H1 (cell line): ENCODE measurements at regions not wholly inside any gene's neighbourhood (a gene's known extent, or its start where the extent isn't known, plus 50 kb on each side); places are given as distances from the start of the nearest gene placed in this dataset.

Experiments used
- CTCF ChIA-PET: fragments of 300-600 bp; sonication (Branson Sonifier 250); formaldehyde crosslinking; loops from one replicate; lab custom pipeline; 2021; ENCODE audit not compliant: partially characterized antibody; lab: Charles Lee
- POLR2A ChIA-PET: fragments of 300-600 bp; sonication (Branson Sonifier 250); formaldehyde crosslinking; loops from one replicate; lab custom pipeline; 2021; ENCODE audit warnings: inconsistent platforms; ENCODE audit not compliant: partially characterized antibody; lab: Charles Lee
- DNase-seq, 2 experiments: peaks; one replicate each; pipeline versions ENCODE4 v3.0.0 to v3.0.0-alpha.2; 2010 to 2022; ENCODE audit warnings: low spot score in 2 of 2, low read depth in 1 of 2, mixed read lengths in 1 of 2
- FAIRE-seq: peaks from 2 replicates; lab custom pipeline; 2011; peaks lifted over from hg19 to GRCh38; lab: Jason Lieb, UNC
- H2AFZ ChIP-seq: 2 replicates; pipeline ENCODE4 v1.8.1; 2012; ENCODE audit warnings: low read length, inconsistent platforms
- H2AK5ac ChIP-seq: 2 replicates; pipeline ENCODE4 v1.6.1; 2013; ENCODE audit warnings: low read depth, low read length
- H2BK120ac ChIP-seq: replicated peaks from 2 replicates; pipeline ENCODE3; 2013; ENCODE audit warnings: low read depth, low read length, inconsistent platforms
- H2BK12ac ChIP-seq: 2 replicates; pipeline ENCODE4 v1.6.1; 2013; ENCODE audit warnings: low read depth, low read length
- H2BK15ac ChIP-seq: 2 replicates; pipeline ENCODE4 v1.6.1; 2013; ENCODE audit warnings: low read length
- H2BK20ac ChIP-seq: 2 replicates; pipeline ENCODE4 v1.6.1; 2013; ENCODE audit warnings: low read length
- H2BK5ac ChIP-seq: 2 replicates; pipeline ENCODE4 v1.6.1; 2013; ENCODE audit warnings: low read depth, low read length
- H3K14ac ChIP-seq: 2 replicates; pipeline ENCODE4 v1.6.1; 2013; ENCODE audit warnings: inconsistent platforms; ENCODE audit not compliant: insufficient read length
- H3K18ac ChIP-seq: 2 replicates; pipeline ENCODE4 v1.6.1; 2013; ENCODE audit warnings: low read length; ENCODE audit errors: extremely low read depth
- H3K23ac ChIP-seq: 2 replicates; pipeline ENCODE4 v1.6.1; 2013; ENCODE audit warnings: inconsistent platforms; ENCODE audit not compliant: insufficient read length
- H3K23me2 ChIP-seq: 2 replicates; pipeline ENCODE4 v1.6.1; 2013; ENCODE audit warnings: low read depth, low read length
- H3K27ac ChIP-seq: 2 replicates; pipeline ENCODE4 v1.6.1; 2011; ENCODE audit warnings: low read depth, low read length, inconsistent platforms
- H3K27me3 ChIP-seq, 4 experiments: replicated peaks in 1 of 4; 1 replicate in 1 of 4; 2 replicates in 3 of 4; pipeline versions ENCODE4 v1.6.1 to v1.8.1; 2011 to 2013; ENCODE audit warnings: low read length in 3 of 4, mild to moderate bottlenecking in 3 of 4, inconsistent platforms in 2 of 4, mixed read lengths in 2 of 4, moderate library complexity in 1 of 4; ENCODE audit not compliant: control insufficient read depth in 3 of 4, insufficient read depth in 3 of 4; ENCODE audit errors: extremely low read depth in 1 of 4
- H3K36me3 ChIP-seq, 4 experiments: 2 replicates each; pipeline versions ENCODE4 v1.6.1 to v1.8.1; 2011 to 2013; ENCODE audit warnings: mild to moderate bottlenecking in 4 of 4, low read length in 3 of 4, moderate library complexity in 2 of 4, control low read depth in 1 of 4, inconsistent platforms in 1 of 4; ENCODE audit not compliant: insufficient read depth in 4 of 4, control insufficient read depth in 2 of 4
- H3K4ac ChIP-seq: replicated peaks from 2 replicates; pipeline ENCODE3; 2013; ENCODE audit warnings: low read length, low read depth, mixed read lengths, inconsistent platforms; ENCODE audit not compliant: insufficient read length
- H3K4me1 ChIP-seq, 4 experiments: replicated peaks in 1 of 4; 1 replicate in 1 of 4; 2 replicates in 3 of 4; pipeline versions ENCODE4 v1.6.1 to v1.8.1; 2011 to 2013; ENCODE audit warnings: low read length in 3 of 4, inconsistent platforms in 2 of 4, mixed read lengths in 1 of 4; ENCODE audit not compliant: insufficient read depth in 4 of 4, control insufficient read depth in 3 of 4
- H3K4me2 ChIP-seq, 2 experiments: 2 replicates each; pipeline versions ENCODE4 v1.6.1 to v1.8.1; 2011 to 2013; ENCODE audit warnings: low read depth in 2 of 2, low read length in 2 of 2, control low read depth in 1 of 2, inconsistent platforms in 1 of 2, mild to moderate bottlenecking in 1 of 2; ENCODE audit not compliant: insufficient read depth in 1 of 2
- H3K4me3 ChIP-seq, 4 experiments: fragments of 200-600, 300-600 bp in 1 of 4; sonication (generic), shearing (Covaris generic), sonication (Bioruptor Twin) in 1 of 4; 2 replicates each; pipeline versions ENCODE4 v1.5.1 to v1.8.1; 2011 to 2016; ENCODE audit warnings: low read length in 4 of 4, low read depth in 3 of 4, control low read depth in 2 of 4, inconsistent platforms in 2 of 4, mild to moderate bottlenecking in 2 of 4, mixed read lengths in 1 of 4, moderate library complexity in 1 of 4; ENCODE audit not compliant: insufficient read depth in 2 of 4; ENCODE audit errors: extremely low read depth in 1 of 4
- H3K56ac ChIP-seq: replicated peaks from 2 replicates; pipeline ENCODE3; 2013; ENCODE audit warnings: low read depth, mild to moderate bottlenecking, mixed read lengths, low read length, inconsistent platforms; ENCODE audit not compliant: insufficient read length
- H3K79me1 ChIP-seq: 2 replicates; pipeline ENCODE4 v1.6.1; 2013; ENCODE audit warnings: low read depth, low read length, control low read depth
- H3K79me2 ChIP-seq, 2 experiments: 2 replicates each; pipeline versions ENCODE4 v1.6.1 to v1.8.1; 2012 to 2013; ENCODE audit warnings: low read length in 2 of 2, mild to moderate bottlenecking in 2 of 2, inconsistent platforms in 1 of 2; ENCODE audit not compliant: insufficient read depth in 2 of 2, control insufficient read depth in 1 of 2
- H3K9ac ChIP-seq, 4 experiments: replicated peaks in 1 of 4; 1 replicate in 1 of 4; 2 replicates in 3 of 4; pipeline versions ENCODE4 v1.6.1 to v1.8.1; 2011 to 2013; ENCODE audit warnings: low read depth in 3 of 4, low read length in 3 of 4, control low read depth in 2 of 4, mild to moderate bottlenecking in 2 of 4, moderate library complexity in 2 of 4, inconsistent platforms in 1 of 4; ENCODE audit errors: extremely low read depth in 1 of 4
- H3K9me3 ChIP-seq, 2 experiments: 2 replicates each; pipeline versions ENCODE4 v1.6.1 to v1.8.1; 2012 to 2013; ENCODE audit warnings: mild to moderate bottlenecking in 2 of 2, moderate library complexity in 2 of 2, control low read depth in 1 of 2, inconsistent platforms in 1 of 2, low read depth in 1 of 2, low read length in 1 of 2, mixed read lengths in 1 of 2; ENCODE audit not compliant: insufficient read depth in 2 of 2
- H4K20me1 ChIP-seq, 2 experiments: replicated peaks in 1 of 2; 2 replicates each; pipeline versions ENCODE3 to v1.8.1; 2011 to 2013; ENCODE audit warnings: inconsistent platforms in 2 of 2, low read length in 2 of 2, mild to moderate bottlenecking in 1 of 2; ENCODE audit not compliant: insufficient read depth in 2 of 2, control insufficient read depth in 1 of 2
- H4K5ac ChIP-seq: 2 replicates; pipeline ENCODE4 v1.6.1; 2013; ENCODE audit warnings: low read length, low read depth, mixed read lengths, inconsistent platforms; ENCODE audit not compliant: insufficient read length
- H4K8ac ChIP-seq: 2 replicates; pipeline ENCODE4 v1.8.0; 2013; ENCODE audit warnings: mild to moderate bottlenecking, moderate library complexity, low read length, inconsistent platforms; ENCODE audit not compliant: insufficient read depth; ENCODE audit errors: extremely low read depth
- H4K91ac ChIP-seq: replicated peaks from 2 replicates; pipeline ENCODE3; 2013; ENCODE audit warnings: low read length, mixed read lengths, inconsistent platforms; ENCODE audit not compliant: insufficient read length
- JUN ChIP-seq: IDR thresholded peaks from 2 replicates; pipeline ENCODE4 v1.6.1; 2011; ENCODE audit warnings: low read depth, mild to moderate bottlenecking, improper control_type of control experiment, low read length
- JUND ChIP-seq: IDR thresholded peaks from 2 replicates; pipeline ENCODE4 v1.6.1; 2011; ENCODE audit warnings: mild to moderate bottlenecking, improper control_type of control experiment, low read length
- RNF2 ChIP-seq: fragments of 200-900, 300-1000 bp; sonication (generic); IDR thresholded peaks from 2 replicates; pipeline ENCODE4 v1.7.1; 2016; ENCODE audit warnings: borderline replicate concordance, low read depth, mild to moderate bottlenecking, antibody characterized with exemption, low read length; ENCODE audit not compliant: poor library complexity, severe bottlenecking; ENCODE audit errors: missing control alignments
- SIX5 ChIP-seq: IDR thresholded peaks from 2 replicates; pipeline ENCODE4 v1.6.1; 2011; ENCODE audit warnings: mild to moderate bottlenecking, low read depth, low read length
- YY1 ChIP-seq: IDR thresholded peaks from 2 replicates; pipeline ENCODE4 v1.6.1; 2011; ENCODE audit warnings: low read depth, mild to moderate bottlenecking, low read length
- ZNF274 ChIP-seq: IDR thresholded peaks from 2 replicates; pipeline ENCODE4 v1.7.0; 2012; ENCODE audit warnings: low read length, borderline replicate concordance; ENCODE audit errors: extremely low read depth
- WGBS, 2 experiments: shearing (Covaris generic) in 1 of 2; methylation state at CpG; one replicate each; pipeline versions ENCODE4 v1.1.6 to v1.1.7; 2013 to 2015; ENCODE audit warnings: low lambda C conversion rate in 2 of 2, mixed read lengths in 2 of 2, inconsistent platforms in 1 of 2, low coverage in 1 of 2, missing lambda C conversion rate in 1 of 2; ENCODE audit not compliant: insufficient replicate concordance in 2 of 2, insufficient coverage in 1 of 2, insufficient read length in 1 of 2; ENCODE audit errors: extremely low coverage in 1 of 2, missing lambda C conversion rate in 1 of 2; 5-methylcytosine and 5-hydroxymethylcytosine counted together

DNA sequence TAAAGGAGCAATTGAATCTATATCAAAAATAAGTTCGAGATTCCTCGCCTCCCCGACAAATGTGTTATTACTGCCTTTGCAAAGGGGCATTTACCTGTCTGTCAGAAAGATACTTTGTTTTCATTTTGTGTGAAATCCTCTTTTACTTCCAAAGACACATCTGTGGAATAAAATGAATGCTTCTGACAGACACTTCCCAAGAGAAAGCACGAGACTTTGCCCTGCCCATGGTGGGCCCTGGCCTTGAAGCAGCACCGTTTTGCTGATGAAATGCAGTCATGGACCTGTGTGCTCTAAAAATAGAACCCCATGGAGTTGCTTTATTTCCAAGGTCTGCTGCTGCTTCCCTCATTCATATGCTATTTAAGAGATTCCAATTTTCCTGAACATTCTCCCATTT, 85.9 kb upstream of the USP47 start:
- 94% methylated on average over 5 of the region's 5 CpGs; no CpG with 5 or more reads in 1 of the 2 experiments for WGBS, 2 experiments
- H2BK120ac ChIP-seq, result no peak overlapping the region
- no peak overlapping the region for H3K4me3 ChIP-seq
- no peak overlapping the region for H2AFZ ChIP-seq
- no peak overlapping the region for H2BK5ac ChIP-seq
- no peak overlapping the region for H3K9ac ChIP-seq
- H3K4ac ChIP-seq, result no peak overlapping the region
- no peak overlapping the region for H3K56ac ChIP-seq
- no peaks in the 10 kb centered on the region for H3K79me1 ChIP-seq
- H3K27me3 ChIP-seq, result no peaks in the 10 kb centered on the region
- no peaks in the 10 kb centered on the region for H3K79me2 ChIP-seq
- no peak overlapping the region for H3K18ac ChIP-seq
- POLR2A ChIA-PET, result no interaction called here
- H2BK12ac ChIP-seq, result no peak overlapping the region
- no peak overlapping the region for H3K23ac ChIP-seq
- TF ChIP-seq SIX5 (no peak), RNF2 (no peak), JUND (no peak), JUN (no peak), YY1 (no peak), ZNF274 (no peak)
- TF ChIP-seq, all 59 proteins: peak for 0
- Histone ChIP-seq H4K91ac (no peak overlapping the region), H4K8ac (no peak overlapping the region), H2AK5ac (no peak overlapping the region), H3K9me3 (no peaks in the 10 kb centered on the region), H3K27ac (no peak overlapping the region), H2BK15ac (no peak overlapping the region), H3K4me2 (no peak overlapping the region), H3K14ac (no peak overlapping the region), H4K20me1 (no peaks in the 10 kb centered on the region), H4K5ac (no peak overlapping the region), H3K4me1 (peaks cover 0 to 10% (median 3%) of the 10 kb centered on the region in 4 experiments; a peak in 3 of 7 replicates), H3K23me2 (no peaks in the 10 kb centered on the region), H3K36me3 (no peaks in the 10 kb centered on the region), H2BK20ac (no peak overlapping the region)
- FAIRE-seq (no peak), DNase-seq (no peak)
- CTCF ChIA-PET, result interaction anchor here (0.6 kb wide), 1 partner anchor 13 kb away, joined by 4 read pairs; no protein-coding TSS in a partner anchor
